WTC11 (cell line): ENCODE measurements at regions not wholly inside any gene's neighbourhood (a gene's known extent, or its start where the extent isn't known, plus 50 kb on each side); places are given as distances from the start of the nearest gene placed in this dataset.

ENCODE experiments used
- TEAD1 ChIP-seq: sonication (generic); formaldehyde crosslinking; IDR thresholded peaks from 2 replicates; pipeline ENCODE4 v1.8.0; 2022; ENCODE audit warnings: mild to moderate bottlenecking, missing genetic modification reagents
- TF ChIP-seq, protein P1 (sequence below): fragments of 200-600 bp; IDR thresholded peaks from 2 replicates; pipeline ENCODE4 v1.8.0; 2022; ENCODE audit warnings: antibody characterized with exemption

DNA sequence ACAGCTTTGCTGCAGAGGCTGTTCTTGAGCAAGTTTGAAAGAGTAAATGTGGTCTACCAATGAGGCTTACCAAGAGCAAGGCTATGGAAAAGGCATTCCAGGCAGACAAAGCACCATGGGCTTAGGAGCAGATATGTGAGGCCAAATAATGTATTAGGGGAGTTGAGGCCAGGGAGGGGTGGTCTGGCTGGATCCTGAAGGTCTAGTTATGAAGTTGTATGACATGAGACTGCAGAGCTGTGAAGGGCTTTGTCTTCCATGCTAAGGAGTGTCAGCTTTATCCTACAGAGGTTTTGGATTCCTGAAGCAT lies 51.8 kb upstream of the TSPAN2 start:
- TF ChIP-seq, protein P1, sequence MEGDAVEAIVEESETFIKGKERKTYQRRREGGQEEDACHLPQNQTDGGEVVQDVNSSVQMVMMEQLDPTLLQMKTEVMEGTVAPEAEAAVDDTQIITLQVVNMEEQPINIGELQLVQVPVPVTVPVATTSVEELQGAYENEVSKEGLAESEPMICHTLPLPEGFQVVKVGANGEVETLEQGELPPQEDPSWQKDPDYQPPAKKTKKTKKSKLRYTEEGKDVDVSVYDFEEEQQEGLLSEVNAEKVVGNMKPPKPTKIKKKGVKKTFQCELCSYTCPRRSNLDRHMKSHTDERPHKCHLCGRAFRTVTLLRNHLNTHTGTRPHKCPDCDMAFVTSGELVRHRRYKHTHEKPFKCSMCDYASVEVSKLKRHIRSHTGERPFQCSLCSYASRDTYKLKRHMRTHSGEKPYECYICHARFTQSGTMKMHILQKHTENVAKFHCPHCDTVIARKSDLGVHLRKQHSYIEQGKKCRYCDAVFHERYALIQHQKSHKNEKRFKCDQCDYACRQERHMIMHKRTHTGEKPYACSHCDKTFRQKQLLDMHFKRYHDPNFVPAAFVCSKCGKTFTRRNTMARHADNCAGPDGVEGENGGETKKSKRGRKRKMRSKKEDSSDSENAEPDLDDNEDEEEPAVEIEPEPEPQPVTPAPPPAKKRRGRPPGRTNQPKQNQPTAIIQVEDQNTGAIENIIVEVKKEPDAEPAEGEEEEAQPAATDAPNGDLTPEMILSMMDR: no peak
- no peak for TF ChIP-seq TEAD1 (CRISPR knock-in tag)
